Colon (tissue), 2 donors: ENCODE measurements at regions not wholly inside any gene's neighbourhood (a gene's known extent, or its start where the extent isn't known, plus 50 kb on each side); places are given as distances from the start of the nearest gene placed in this dataset.

Experiments used
- FAIRE-seq: peaks from 2 replicates; lab custom pipeline; 2012; peaks lifted over from hg19 to GRCh38; lab: Jason Lieb, UNC
- donor health status: control.
- donor health status: control.

DNA sequence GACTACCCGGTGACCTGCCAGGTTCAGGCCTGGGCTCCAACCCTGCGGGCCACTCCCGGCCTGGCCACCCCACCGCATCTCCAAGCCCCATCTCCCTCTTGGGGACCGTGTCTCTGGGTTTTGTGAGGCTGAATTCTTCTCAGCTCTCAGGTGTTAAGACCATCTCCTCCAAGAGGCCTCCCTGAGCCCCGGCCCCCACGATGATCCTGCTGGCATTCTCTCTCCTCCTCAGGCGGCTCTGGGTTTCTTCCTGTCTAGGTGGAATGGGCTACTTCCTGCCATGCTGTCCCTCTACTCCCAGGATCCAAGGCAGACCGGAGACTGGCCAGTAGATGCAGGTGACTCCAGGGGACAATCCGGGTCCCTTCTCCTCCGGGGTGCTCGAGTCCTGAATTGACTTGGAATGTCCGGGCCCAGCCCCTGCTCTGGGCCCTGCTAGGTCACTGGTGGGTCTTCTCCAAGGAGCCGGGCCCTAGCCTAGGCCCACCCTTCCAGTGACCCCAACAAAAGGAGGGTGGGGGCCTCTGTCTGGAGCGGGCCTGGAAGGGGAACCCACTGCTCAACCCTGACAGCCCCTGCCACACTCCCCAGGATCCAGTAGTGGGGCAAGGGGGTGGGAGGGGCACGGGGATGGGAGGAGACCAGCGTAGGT is 219.8 kb downstream of the C9orf50 start:
- FAIRE-seq = no peak

DNA sequence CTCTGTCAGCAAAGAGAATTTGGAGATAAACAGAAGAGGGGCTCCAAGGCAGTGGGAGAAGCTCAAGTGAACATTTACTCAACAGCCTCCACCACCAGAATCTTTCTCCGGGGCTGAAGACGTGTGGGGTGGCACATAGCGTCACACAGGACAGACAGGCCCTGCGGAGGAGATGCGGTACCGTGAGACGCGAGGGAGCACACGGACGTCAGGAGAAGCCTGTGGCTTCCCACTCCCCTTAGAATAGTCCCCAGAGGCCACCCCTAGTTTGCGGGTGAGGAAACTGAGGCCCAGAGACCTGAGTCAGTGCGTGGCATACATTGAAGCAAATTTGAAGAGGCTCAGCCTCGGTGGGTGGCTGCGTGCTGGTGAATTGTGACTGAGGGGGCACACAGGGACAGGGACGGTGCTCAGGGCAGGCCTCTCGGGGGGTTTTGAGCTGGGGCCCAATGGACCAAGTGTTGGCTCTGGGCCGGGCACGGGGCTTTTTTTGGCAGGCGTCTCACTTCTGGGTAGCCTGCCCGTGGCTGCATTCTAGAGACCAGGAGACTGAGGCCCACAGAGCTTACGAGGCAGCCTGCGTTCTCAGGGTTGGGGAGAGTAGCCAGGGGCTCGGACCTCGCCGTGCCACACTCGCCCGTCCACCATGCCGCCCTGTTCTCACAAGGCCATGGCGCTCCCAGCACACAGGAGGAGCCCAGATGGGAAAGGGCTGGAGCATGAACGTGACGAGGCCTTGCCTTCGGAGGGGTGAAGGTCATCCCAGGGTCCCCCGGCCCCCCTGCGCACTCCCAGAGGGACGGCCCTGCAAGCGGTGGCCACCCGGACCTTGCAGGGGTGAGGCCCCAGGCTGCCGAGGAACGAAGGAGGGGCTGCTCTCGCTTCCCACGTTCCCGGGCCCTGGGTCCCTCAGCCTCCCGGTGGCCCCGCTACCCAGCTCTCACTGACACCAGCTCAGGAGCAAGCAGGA is 220.6 kb downstream of the C9orf50 start:
- FAIRE-seq = no peak

DNA sequence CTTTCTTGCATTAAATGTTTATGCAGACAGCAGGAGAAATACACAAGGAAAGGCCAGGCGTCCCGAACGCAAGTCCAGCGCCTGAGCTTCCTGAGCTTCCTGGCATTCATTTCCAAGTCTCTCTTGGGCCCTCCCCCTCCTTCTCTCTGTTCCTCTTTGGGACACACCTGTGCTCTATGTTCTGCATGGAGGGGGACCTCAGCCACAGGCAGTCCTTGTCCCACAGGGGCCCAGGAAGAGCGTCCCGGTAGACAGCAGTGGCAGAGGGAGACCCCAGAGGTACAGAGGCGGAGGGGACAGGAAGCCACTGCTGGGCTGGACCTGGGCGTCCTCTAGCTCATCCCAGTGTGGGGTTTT is 221.3 kb downstream of the C9orf50 start:
- FAIRE-seq = no peak

GRCh38 chr9:129398961-129399633 is 221.0 kb upstream of the IER5L start:
- no peak for FAIRE-seq

DNA sequence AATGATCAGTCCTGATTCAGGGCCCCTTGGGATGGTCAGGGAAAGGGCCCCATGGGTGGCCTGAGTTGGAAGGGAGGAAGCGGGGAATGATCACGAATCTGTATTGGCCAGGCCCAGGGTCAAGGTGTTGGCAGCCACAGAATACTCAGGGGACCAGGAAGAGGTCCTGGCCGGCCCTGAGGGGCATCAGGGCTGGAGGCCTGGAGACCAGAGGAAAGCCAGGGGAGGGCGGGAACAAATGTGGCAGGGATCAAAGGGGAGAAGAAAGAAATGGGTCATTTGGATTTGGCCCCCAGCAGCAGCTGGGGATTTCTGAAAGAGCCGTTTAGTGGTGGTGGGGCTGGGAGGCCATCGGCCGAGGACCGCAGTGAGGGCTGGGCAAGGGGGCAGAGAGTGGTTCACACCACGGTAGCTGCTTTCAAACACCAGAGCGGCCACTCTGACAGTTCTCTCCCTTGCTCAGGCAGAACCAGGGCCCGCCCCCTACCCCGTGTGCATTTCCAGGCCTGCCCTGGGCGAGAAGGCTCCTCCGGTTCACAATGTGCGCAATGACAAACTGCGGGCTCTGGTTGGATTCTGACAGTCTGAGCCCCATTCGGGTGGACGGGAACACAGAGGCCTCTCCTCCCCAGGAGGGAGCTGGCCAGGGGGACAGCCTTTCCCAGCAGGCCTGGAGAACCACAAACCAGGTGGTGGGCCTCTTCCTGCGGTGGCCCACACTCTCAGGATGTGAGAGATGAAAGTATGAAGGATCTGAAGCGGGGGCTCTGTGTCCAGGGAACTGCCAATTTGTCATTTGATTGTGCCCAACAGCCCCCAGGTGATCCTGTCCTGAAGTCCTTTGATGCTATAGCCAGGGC is 220.3 kb upstream of the IER5L start:
- no peak for FAIRE-seq

DNA sequence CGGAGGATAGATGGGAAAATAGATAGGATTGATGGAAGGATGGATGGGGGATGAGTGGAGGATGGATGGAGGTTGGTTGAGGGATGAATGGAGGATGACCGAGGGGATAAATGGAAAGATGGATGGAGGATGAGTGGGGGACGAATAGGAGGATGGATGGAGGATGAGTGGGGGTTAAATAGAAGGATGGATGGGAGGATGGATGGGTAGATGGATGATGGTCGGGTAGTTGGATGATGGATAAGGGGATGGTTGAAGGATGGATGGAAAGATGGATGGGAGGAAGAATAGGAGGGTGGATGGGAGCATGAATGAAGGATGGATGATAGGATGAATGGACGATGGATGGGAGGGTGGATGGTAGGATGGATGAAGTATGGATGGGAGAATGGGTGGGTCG is 219.3 kb upstream of the IER5L start:
- no peak for FAIRE-seq

GRCh38 chr9:129396365-129396708 is 218.3 kb upstream of the IER5L start:
- FAIRE-seq = no peak

GRCh38 chr9:129395633-129396364 is 217.7 kb upstream of the IER5L start:
- FAIRE-seq = no peak

- FAIRE-seq = no peak
Measured at GRCh38 chr9:129394886-129395279, 216.8 kb upstream of the IER5L start.

GRCh38 chr9:129394061-129394885 is 216.2 kb upstream of the IER5L start:
- no peak for FAIRE-seq

DNA sequence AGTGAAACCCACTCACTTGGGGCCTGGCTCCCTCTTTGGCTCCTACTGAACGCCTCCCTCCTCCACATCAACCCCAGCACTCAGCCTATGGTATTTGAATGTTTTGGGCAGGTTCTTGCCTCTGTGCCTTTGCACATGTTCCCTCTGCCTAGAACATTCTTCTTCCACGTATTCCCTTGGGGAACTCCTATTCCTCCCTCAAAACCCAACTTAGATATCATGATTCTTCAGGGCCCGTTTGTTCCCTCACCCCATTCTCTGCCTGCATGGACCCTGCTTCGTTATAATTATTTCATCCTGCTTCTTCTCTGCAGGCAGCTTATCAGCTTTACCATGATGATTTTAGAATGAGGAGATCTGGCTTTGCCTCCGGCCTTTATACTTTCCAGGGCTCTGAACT is 215.0 kb upstream of the IER5L start:
- no peak for FAIRE-seq

DNA sequence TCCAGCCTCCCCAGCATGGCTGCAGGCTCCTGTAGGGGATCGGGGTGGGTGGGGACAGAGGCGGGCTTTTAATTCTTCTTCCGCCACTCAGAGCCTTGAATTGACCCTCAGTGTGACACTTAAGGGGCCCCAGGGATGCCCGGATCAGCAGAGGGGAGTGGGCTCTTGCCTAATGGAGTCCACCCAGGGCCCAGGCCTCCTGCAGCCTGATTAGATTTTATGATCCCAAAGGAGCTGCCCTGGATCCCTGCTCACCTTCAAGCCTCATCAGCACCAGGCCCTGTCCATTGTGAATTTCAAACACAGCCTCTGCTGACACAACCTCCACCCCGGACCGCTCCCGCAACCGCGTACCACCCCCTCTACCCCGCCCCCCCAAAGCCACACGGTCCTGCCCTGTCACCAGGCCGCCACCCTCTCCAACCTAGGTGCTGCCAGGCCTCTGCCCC is 214.1 kb upstream of the IER5L start:
- no peak for FAIRE-seq

GRCh38 chr9:129391221-129391661 is 213.2 kb upstream of the IER5L start:
- FAIRE-seq = no peak

DNA sequence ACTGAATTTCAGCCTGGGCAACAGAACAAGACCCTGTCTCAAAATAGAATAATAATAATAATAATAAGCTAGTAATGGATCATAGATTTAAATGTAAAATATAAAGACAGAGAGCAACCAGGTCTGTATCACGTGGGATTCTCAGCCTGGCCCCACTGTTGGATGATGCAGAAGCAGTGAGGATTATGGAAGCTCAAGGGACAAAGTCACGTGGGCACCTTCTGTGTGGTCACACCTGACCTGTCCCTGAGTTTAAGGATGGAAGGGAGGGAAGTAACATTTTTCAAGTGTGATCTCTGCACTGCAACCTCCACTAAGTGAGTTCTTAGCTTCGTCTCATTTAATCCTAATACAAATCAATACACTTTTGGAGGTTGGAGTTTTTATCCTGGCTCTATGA is 212.5 kb upstream of the IER5L start:
- no peak for FAIRE-seq

- FAIRE-seq = no peak
Measured at GRCh38 chr9:129387822-129388221, 209.8 kb upstream of the IER5L start.

DNA sequence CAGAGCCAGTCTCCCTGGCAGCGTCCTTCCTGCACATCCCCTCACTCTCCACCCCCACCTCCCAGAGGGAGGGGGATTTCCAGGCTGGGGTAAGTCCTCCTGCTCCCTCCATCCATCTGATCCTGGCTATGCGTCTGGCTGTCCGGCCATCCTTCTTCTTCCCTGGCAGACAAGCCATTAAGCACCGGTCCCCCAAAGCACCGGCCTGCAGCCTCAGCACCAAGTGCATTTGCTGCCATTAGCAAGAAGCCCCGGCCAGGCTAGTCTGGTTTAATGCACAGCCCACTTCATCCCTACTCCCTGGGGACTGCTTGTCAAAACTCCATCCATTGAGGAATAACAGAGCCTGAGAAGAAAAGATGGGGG is 208.7 kb upstream of the IER5L start:
- no peak for FAIRE-seq

DNA sequence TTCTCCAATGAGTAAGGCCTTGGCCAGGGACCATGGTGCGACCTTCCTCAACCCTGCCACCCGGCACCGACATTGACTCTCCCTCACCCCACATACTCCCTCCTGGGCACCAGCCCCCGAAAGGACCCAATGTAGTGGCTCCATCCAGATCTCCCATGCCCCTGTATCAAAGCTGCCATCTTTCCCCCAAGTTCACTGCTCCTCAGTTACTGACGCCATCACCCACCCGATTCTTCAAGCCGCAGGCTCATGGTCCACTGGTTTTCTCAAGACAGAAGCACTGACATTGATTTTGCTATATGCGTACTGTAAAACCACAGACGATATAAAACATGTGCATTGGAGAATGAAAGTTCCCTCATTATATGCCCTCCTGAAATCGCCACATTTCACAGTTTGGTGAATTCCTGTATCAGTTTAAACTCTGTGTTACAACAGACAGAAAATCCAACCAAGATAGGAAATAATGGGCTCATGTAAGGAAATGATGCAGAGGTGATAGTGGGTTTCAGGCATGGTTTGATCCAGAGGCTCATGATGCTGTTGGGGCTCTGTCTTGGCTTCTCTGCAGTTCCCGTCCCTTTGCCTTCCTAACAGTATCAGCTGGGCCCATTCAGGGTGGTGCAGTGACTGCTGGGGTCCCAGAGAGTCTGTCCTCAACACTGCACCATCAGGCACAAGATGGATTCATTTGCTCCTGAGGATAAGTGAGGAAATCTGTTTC is 207.3 kb upstream of the IER5L start:
- no peak for FAIRE-seq

- no peak for FAIRE-seq
Measured at GRCh38 chr9:129384491-129385210, 206.6 kb upstream of the IER5L start.
